ENCODE measurements at regions not wholly inside any gene's neighbourhood (a gene's known extent, or its start where the extent isn't known, plus 50 kb on each side); places are given as distances from the start of the nearest gene placed in this dataset.

DNA sequence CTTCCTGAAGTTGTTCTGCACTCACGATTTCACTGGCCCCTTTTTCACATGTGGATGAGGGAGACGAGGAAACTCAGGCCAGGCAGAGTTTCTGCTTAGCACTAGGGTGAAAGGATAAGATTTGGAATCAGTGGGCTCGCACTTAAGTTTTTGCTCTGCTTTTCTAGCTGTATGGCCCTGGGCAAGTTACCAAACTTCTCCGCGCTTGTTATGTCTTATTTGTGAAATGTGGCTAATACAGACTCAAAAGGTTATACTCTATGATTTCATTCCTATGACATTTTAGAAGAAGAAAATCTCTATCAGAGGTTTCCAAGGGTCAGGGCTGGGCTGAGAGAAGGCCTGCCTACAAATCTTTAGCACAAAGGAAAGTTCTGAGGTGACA, 191.9 kb upstream of the LRIG1 start:
- no peak for DNase-seq

DNA sequence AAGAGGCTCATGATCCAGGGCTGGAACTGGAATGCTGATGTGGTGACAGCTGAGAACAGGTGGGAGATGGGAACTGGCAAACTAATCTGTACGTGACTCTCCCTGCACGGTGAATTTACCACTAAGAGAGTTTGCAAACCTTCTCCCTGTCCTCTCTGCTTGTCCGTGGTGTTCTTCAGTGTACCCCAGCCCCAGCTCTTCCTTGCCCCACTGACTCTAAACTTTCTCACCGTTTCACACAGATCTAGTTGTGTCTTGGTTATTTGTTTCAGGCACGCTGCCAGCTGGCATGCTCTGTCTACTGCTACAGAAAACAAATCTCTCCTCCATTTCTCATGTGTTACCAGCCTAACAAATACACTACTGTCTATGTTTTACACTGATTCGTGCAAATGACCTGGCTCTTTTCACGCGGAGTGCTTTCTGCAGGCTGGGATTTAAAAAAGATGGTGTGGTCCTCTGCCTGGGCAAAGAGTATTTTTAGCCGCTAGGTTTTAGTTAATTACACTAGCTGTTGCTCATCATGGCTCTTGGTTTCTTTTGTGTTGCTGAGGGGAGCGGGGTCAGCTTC, 192.7 kb upstream of the LRIG1 start:
- DNase-seq, result peak; percentile 17

DNA sequence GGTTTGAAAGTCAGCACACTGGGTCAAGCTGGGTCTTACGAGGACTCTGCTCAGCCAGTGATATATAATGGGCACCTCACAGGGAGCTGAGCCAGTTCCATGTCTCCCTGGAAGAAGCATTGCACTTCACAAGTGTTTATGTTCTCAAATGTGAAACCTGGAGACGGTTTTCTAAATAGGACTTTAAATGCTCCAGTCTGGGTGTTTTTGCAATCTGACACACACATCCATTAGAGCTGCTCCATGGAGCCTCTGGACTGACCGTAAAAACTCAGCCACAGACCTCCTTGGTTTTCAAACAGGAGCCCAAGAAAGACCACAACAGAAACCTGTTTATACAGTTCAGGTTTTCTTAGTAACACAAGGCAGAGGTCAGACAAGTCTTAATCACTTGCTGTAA, 201.3 kb upstream of the LRIG1 start:
- no peak for DNase-seq

DNA sequence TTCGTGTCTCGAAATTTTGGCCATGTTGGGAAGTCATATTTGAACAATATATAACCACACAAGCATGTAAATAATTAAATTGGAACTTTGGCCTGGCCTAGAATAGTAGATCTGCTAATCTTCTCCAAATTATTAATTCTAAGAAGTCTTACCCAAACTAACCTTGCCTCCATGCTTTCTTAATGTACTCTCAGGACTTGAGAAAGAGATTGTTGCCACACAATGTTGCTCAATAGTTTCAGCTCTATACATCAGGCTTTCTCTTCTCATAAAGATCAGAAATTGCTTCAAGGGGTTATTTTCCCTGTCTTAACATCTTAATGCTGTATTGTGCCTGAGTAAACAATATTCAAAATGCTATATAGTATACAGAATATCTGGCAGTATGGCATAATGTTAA, 202.7 kb upstream of the LRIG1 start:
- DNase-seq, result no peak

DNA sequence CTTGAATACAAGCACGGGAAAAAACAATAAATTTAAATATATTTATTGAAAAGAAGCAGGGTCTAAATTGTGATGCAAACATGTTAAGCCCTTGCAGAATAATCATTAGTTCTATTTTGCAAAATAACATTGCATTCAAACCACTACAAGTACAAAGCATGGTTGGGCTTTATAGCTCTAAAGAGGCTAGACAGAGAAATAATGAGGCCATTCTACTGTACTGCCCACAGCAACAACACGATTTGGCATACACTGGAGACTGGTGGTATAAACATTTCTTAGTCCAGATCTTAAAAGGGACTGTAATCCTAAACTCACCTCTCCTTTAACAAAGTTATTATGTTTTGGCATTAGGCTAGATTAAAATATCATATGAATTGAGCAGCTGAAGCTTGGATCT, 204.3 kb upstream of the LRIG1 start:
- DNase-seq, result no peak

DNA sequence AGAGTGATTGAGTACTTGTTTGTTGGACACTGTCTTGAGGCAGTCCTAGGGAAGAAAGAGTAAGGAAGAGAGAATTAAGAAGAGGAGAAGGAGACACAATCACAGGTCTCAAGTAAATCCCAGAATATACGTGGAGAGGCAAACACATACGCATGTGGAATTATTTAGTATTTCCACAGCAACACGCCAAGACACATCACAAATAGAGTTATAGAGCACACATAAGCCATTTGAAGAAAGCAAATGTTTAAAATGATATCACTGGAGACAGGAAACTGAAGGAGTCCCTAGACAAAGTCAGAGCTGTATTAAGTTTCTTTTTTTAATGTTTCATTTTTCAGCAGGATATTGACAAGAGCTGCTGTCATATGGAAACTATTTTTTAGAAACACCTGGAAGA, 206.1 kb upstream of the LRIG1 start:
- DNase-seq, result no peak

DNA sequence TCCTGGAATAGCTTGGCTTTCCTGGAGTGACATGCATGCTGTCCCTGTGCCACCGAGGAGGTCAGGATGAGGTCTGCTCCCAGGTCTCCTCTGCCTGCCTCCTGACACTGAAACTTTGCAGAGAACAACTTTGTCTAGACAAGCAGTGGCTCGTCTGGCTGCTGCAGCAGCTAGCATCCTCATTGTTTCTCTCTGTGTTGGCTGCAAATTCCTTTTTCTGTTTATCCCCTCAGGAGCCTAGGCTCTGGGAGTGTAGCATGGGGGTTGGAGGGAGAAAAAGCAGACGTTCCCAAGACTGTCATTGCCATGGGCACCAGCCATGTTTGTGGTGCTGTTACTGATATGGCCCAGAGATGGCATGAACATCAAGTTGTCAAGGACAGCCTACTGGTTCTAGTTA, 208.7 kb upstream of the LRIG1 start:
- no peak for DNase-seq

DNA sequence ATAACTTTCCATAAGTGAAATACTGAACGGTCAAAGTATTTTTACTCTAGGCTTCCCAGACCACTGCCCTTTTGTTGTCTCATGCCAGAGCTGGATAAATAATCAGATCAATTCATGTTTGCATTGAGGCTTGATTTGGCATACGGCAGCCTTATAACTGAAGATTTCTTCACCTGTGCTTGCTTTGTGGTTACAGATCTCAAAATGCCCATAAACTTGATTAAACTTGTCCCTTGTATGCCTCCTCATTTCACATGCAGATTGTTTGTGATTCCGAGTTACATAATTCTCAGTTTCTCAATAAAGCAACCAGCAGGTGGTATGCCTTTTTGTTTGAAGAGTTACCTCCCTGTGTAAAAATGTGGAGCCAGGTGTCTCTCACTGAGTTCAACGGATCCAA, 211.4 kb upstream of the LRIG1 start:
- DNase-seq, result peak; percentile 21

DNA sequence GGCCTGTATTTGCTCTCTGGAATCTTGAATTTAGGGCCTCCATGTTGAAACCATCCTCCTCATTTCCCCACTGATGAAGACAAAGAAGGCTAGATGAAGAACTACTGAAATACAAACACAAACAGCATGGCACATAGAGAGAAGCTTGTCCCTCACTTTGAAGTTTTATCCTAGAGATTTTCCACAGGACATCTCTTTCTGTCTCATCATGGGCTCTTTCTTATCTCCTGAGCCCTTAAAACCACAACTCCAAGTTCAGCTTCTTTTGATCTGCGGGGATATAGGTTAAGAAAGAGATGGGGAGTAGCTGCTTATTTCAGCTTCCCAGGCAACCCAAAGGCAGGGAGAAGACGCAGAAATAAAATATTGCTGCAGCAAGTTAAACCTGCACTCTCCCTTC, 213.1 kb upstream of the LRIG1 start:
- no peak for DNase-seq

DNA sequence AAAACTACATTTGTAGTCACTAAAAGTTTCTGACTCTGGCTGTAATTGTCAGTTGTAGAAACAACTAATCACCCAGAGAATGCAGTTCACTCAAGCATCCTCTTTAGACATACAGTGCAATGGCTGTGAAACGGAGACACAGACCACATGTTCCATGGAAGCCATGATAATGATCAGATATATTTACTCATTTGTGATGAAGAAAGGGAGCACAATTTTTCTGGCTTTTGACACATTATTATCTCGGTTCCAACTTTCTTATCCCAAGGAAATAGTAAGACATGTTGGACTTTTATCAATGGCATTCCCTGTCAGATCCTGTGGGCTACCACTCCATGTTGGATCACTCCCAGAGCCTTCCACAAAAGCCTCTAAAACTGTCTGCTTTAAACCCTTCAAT, 215.0 kb upstream of the LRIG1 start:
- no peak for DNase-seq

DNA sequence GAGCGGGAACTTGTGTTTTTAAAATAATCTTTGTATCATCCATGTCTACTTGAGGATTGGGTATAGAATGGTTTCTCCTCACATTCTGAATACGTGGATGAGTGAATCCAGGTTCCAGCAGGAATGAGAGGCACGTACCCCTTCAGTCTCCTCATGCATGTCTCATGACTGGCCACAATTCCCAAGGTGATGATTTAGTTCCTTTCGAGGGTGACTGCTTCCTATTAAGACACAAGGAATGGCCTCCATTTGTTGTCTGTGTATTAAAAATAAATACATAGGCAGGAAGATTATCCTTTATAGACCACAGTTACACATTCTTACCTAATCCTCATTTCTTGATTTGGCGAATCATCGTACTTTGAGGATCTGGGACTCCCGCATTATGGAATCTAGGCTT, 217.0 kb upstream of the LRIG1 start:
- no peak for DNase-seq

DNA sequence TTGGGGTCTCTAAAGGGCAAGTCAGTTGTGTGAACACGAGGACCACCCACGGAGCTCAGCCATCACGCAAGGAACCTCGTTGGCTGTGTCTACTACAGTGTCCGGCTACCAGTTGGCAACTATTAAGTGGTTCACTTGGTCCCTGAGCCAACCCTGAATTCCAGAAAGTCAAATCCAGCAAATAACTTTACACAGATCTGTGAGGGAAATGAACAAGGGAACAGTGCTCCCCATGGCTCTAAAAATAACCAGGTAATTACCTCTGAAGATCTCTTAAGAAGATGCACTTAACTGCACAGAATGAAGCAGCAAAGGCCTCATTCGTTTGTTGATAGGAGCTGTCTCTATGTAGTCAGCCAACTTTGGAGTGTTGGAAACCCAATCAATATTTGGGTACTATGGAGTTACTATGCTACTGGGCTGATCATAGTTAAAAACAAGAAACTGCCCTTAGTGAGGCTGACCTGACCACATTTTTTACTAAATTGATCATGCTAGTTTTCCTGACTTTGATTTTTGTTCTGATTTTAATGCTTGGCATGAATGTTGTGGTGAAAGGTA, 219.1 kb upstream of the LRIG1 start:
- no peak for DNase-seq

DNA sequence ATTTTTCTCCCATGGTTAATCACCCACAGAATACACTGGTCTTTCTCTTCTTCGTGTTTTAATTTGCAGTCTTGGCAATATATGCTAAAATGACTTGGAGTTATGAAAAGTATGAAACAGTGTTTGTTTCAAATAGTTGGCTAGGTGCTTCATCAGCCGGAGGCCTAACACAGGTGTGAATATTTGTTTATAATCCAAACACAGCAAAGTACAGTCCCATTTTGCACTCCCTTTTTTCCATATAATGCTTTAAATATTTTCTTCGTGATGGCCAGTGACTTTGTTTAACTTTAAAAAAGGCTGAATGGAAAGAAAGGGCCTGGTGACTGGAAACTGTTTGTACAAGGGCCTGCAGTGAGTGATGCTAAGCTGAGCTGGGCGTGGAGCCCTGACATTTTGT, 219.7 kb upstream of the LRIG1 start:
- no peak for DNase-seq

DNA sequence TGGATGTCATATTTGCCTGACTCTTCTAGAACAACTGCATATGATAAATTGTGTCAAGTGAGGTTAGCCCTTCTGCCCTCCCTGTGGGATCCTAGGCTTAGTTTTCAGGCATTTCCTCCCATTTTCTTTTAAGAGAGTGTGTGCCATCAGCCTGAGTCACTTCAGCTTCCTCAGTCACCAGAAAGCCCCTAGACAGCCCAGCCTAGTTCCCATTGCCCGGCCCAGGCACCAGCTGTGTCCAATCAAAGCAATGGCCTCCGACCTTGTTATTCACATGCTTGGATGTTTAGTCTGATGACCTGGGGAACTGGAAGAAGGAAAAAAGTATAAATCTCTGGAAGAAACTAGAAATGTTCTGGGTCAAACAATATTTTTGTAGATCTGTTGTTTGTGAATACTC, 221.9 kb upstream of the LRIG1 start:
- DNase-seq, result no peak

DNA sequence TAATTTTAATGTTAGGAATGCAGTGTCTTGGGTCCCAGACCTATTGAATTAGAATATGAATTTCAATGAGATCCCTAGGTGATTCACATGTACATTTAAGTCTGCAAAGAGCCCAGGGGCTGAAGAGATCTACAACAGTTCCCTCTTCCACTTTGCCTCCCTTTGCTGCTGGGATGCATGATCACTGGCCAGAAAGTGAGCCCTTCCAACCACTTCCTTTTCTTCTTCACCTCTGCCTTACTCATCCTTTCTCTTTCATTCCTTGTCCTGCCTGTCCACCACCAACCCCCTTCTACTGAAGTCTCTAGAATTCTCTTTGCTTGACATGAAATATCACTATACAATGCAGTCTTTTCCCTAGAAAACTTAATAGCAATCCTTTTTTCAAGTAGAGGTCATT, 222.4 kb upstream of the LRIG1 start:
- no peak for DNase-seq

DNA sequence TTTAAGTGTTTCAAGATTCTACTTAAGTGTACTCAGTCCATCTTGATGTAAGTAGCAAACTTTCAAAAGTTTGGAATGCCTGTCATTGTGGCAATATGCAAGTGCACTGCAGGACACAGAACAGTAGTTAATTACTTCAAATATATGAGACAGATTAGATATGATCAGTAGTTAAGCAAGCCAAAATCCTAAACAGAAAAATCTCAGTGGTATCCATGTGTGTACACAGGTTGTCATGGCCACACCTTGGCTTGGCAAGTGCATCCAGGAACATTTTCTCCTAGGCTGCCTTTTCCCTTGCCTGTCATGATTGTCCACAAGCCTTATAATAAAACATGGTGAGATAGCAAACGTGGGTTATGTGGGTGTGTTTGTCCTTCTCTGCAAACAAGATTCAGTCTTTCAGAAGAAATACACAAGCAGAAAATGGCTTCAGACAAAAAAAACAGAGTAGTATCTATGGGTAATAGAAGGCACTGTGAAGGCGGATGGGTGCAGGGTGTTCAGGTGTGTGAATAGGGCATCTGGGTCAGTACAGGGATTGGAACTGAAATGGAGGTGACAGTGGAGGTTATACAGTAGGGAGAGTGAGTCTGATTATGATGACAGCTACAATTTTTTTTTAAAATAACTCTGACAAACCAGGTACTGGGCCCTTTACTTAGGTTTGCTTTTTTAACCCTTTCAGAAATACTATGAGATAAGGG, 229.0 kb upstream of the LRIG1 start:
- DNase-seq, result no peak

DNA sequence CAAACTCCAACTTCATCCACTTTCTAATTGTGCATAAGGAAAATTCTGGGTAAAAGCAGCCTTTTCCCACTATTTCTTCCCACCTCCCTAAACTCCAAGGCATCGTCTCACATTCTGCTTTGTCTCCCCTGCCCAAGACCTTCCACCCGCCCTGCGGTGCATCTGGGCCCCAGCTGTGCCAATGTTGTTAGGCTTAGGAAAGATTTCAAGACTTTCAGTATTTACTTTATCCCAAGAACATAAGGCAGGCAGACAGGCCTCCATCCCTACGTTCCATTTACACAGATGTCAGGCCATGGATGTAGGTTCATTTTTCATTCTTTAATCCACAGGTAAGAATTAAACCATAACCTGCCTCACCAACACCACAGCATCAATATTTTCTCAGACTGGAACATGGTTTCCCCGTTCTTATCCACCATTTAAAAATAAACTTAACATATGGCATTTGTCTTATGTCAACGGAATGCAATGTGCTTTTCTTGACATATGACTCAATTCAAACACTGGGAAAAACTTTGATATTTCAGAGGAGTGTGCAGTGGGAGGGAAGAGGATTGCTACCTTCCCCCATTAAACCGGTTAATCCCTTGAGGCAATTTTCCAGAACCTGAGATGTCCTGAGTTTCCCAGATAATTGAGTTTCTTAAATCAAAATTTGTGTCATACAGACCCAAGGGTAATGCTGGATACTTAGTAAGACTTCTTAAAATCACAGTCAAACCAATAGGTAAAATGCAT, 238.0 kb upstream of the LRIG1 start:
- no peak for DNase-seq

DNA sequence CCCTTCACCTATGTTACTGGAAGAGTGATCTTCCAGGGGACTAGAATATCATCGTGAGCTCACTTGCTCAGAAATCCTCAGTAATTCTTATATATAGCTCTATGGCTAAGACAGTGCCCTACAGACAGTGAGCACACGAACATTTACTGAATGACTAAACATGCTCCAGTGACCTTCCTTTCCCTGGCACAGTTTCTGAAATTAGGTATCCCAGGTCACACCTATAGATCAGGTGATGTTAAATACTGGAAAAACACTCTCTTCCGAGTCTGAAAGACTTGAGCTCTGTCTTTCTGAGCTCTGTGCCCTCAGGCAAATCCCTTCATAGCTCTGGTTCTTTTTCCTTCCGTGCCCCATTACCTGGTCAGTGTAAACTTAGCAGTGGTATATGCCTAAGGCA, 239.4 kb upstream of the LRIG1 start:
- DNase-seq, result no peak

DNA sequence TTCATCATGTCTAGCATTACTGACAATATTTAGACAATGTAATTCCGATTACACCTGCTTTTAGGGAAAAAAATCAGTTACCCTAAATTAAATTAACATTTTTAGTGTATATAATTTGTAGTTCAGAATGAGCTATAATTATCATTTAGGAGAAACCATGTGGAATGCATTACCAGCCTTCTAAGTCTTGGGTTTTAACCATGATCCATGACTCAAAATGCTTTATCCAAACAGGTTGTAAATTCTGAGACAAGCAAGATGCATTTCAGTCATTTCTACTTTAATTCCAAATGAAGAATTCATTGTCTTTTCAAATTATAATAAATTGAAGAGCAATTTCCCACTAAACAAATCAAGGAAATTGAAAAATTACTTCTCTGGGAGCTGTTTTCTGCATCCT, 243.7 kb upstream of the LRIG1 start:
- no peak for DNase-seq

DNA sequence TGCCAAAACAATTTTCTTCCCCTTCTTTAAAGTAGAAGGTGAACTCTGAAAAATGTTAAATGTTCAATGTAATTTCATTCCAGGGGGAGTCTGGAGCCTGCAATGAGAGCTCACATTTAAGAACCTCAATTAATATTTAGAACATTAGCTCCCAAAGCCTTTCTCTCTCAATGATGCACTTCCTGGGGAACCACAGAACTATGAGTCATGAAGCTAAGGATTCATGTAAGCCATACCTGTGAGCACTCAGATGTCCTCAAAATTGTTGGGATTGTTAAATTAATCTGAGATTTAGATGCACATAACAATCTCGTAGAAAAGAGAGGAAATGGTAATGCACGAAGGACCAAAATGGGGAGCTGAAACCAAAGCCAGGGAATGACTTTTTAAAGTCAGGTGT, 244.2 kb upstream of the LRIG1 start:
- no peak for DNase-seq

DNA sequence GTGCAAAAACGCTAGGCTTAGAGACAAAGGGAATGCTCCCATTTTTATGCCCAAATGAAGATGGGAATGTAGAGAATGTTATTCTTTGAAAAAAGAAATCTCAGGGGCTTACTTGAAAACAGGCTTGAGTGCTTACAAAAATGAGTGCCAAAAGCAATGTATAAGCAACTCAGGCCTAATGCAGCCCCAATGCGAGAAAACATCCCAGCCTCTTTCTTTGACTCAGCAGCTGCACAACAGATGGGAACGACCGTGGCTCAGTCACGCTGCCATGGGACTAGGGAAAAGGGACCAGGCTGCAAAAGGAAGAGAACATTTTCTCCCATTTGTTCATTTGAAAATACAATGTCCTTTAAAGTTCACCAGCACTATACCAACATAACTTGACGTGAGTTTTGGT, 246.4 kb upstream of the LRIG1 start:
- DNase-seq, result no peak

DNA sequence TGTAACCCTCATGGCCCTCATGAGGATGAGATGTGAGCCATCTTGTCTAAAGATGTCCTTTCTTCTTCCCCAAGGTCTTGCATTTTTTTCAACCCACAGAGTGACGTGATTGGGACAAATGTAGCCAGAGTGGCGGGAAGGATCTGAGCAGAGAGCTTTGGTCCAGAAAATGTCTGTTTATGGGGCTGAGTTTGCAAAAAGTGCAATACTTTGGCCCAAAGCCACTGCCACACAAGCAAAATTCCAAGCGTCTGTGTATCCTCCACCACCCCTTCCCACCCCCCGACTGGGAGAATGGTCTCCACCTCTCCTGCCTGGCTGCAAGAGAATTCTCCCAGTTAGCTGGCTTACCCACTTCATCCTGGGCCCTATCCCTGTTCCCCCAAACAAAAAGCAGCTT, 246.9 kb upstream of the LRIG1 start:
- no peak for DNase-seq

DNA sequence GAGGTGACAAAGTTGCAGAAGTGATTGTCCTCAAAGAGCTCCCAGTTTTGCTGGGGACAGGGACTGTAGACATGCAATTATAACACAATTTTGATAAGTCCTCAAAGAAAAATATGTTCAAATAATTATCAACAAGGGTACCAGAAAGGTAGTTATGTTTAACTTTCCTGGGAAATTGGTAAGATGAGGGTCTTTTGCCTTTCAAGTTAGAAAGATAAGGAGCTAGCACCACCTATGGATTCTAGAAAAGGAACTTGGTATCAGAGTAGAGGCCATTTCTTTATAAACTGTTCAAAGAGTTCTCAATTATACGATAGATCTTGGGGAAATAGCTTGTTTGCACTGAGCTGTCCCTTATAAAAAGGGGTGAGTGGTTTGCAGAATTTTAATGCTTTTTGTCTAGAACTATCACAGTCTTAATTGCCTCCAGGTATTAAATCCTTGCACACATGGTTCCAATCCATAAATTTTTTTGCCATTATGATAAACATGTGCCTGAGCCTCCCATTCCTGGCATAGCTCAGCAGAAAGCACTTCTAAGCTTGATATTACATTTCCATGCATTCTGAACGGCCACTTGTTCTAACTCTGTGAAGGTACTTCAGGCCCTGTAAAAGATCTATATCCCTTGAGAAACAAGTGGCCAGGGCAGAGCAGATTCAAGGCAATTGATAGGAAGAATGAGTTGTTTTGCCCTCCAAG, 247.5 kb upstream of the LRIG1 start:
- DNase-seq, result no peak

DNA sequence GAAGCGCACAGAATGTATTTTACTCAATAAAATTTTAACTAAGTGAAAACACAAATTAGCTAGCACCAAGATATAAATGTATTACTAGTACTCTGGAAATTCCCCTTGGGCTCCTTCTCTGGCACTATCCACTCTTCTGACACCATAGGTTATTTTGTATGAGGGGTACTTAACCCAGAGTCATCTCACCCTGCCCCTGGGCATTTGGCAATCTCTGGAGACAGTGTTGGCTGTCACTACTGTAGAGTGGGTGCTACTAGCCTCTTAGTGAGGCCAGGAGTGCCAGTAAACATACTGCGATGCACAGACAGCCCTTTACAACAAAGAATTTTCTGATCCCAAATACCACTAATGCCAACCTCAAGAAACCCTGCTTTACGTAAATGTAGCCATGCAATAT, 246.3 kb upstream of the KBTBD8 start:
- DNase-seq, result no peak
